Heart right ventricle (tissue), 16 donors: ENCODE measurements at regions not wholly inside any gene's neighbourhood (a gene's known extent, or its start where the extent isn't known, plus 50 kb on each side); places are given as distances from the start of the nearest gene placed in this dataset.

Source experiments
- ATAC-seq, 8 donors: fragments of 200-7000 bp; cut with Tn5 transposase; one replicate each; pipeline ENCODE4 v1.9.1; 2020; ENCODE audit warnings: mild to moderate bottlenecking in 8 of 8, moderate library complexity in 8 of 8, moderate number of reproducible peaks in 1 of 8
- DNase-seq, 2 donors: peaks; one replicate each; pipeline ENCODE4 v3.0.0-alpha.2; 2020
- H3K27ac ChIP-seq, 10 donors: fragments of 200-600 bp; sonication (generic) in 2 of 10; one replicate each; pipeline versions ENCODE4 v1.5.0 to v1.8.0; 2020 to 2022; ENCODE audit warnings: mild to moderate bottlenecking in 3 of 10
- H3K27me3 ChIP-seq, 7 donors: fragments of 200-600 bp; one replicate each; pipeline ENCODE4 v1.8.0; 2021 to 2022; ENCODE audit warnings: mild to moderate bottlenecking in 2 of 7
- H3K36me3 ChIP-seq, 9 donors: fragments of 200-600 bp; sonication (generic) in 1 of 9; one replicate each; pipeline versions ENCODE4 v1.5.0 to v1.8.0; 2020 to 2022; ENCODE audit warnings: mild to moderate bottlenecking in 2 of 9
- H3K4me1 ChIP-seq, 9 donors: fragments of 200-600 bp; sonication (generic) in 1 of 9; one replicate each; pipeline versions ENCODE4 v1.5.0 to v1.8.0; 2020 to 2022; ENCODE audit warnings: mild to moderate bottlenecking in 4 of 9
- H3K4me3 ChIP-seq, 10 donors: fragments of 200-600 bp; sonication (generic) in 2 of 10; one replicate each; pipeline versions ENCODE4 v1.5.0 to v1.8.0; 2020 to 2022; ENCODE audit warnings: mild to moderate bottlenecking in 7 of 10, moderate library complexity in 2 of 10
- H3K9me3 ChIP-seq, 11 donors: fragments of 200-600 bp in 10 of 11; sonication (generic) in 2 of 11; one replicate each; pipeline versions ENCODE4 v1.5.0 to v1.8.0; 2013 to 2022; ENCODE audit warnings: mild to moderate bottlenecking in 2 of 11, control low read depth in 1 of 11, moderate library complexity in 1 of 11
- CTCF ChIP-seq, 9 donors: fragments of 200-600 bp; sonication (generic) in 2 of 9; IDR thresholded peaks; one replicate each; pipeline versions ENCODE4 v1.5.0 to v1.8.0; 2021 to 2022; ENCODE audit warnings: antibody characterized with exemption in 9 of 9, mild to moderate bottlenecking in 5 of 9, moderate library complexity in 1 of 9
- WGBS, 2 donors: extraction: QIAGEN DNeasy Blood & Tissue Kit; methylation state at CpG; one replicate each; pipeline ENCODE4 v1.1.7; 2013; ENCODE audit warnings: inconsistent platforms in 1 of 2; 5-methylcytosine and 5-hydroxymethylcytosine counted together
- intact Hi-C, 10 donors: fragments of 100-400 bp; cut with DNase I; formaldehyde crosslinking; loops; one replicate each; pipeline versions ENCODE4 v1.11.1 to v1.14.2; 2022
- donor health status: Arrhythmogenic right ventricular cardiomyopathy.
- donor health status: ischemic (EF 13 %, LVEDD 7.1; RV severe dilation, severe dysfunction).
- donor health status: healthy with polysubstance abuse.
- donor health status: DM: no; HTN: yes; CAD: no.
- donor health status: DM: no; HTN: no; CAD: no.
- donor health status: ischemic (EF 25% LVEDD 6.9; RV normal size, moderate dysfunction).
- donor health status: ischemic (EF 25% LVEDD 5.7; RV mildly dilated, moderate dysfunction).
- donor health status: healthy.
- donor health status: DM: yes; HTN: yes; CAD: no.
- donor health status: Ischemic cardiomyopathy.
- donor health status: ischemic (EF 35%, LVEDD 5.7; RV mildly dilated, moderate dysfunction).
- donor health status: nonischemic (EF 11% LVEDD 7.7; RV severe dilation, severe dysfunction).
- donor health status: DM: yes; HTN: yes; CAD: no.
- donor health status: PGD.
- donor health status: ischemic (EF 29% LVEDD 5.4; RV normal size, mild dysfunction).
- donor health status: nonischemic (EF 23%, LVEDD 6.1; RV moderate dilation, normal function).

- WGBS, 2 donors, result 87 to 90% methylated on average over 3 of the region's 3 CpGs
- intact Hi-C loops, result no loop called here
- DNase-seq (no peak), ATAC-seq (no peak)
- Histone ChIP-seq H3K4me1 (no peaks in the 10 kb centered on the region), H3K27me3 (no peaks in the 10 kb centered on the region), H3K4me3 (no peak overlapping the region), H3K27ac (no peak overlapping the region), H3K9me3 (no peaks in the 10 kb centered on the region), H3K36me3 (no peaks in the 10 kb centered on the region)
- TF ChIP-seq CTCF (IDR thresholded peaks at IDR 0.05), result no peak
Measured at GRCh38 chr1:96016219-96016618, 705.4 kb upstream of the PTBP2 start.

GRCh38 chr1:96020378-96020777, 701.2 kb upstream of the PTBP2 start:
- no peaks in the 10 kb centered on the region for H3K4me1 ChIP-seq
- no peak for TF ChIP-seq CTCF (IDR thresholded peaks at IDR 0.05)
- H3K9me3 ChIP-seq, result no peaks in the 10 kb centered on the region
- no peaks in the 10 kb centered on the region for H3K27me3 ChIP-seq
- no peak overlapping the region for H3K4me3 ChIP-seq
- no peaks in the 10 kb centered on the region for H3K36me3 ChIP-seq
- ATAC-seq, result no peak
- intact Hi-C loops, result no loop called here
- no peak for DNase-seq
- no peak overlapping the region for H3K27ac ChIP-seq

GRCh38 chr1:96025062-96025461, 696.5 kb upstream of the PTBP2 start:
- DNase-seq (no peak), ATAC-seq (no peak)
- no peaks in the 10 kb centered on the region for H3K4me1 ChIP-seq
- H3K9me3 ChIP-seq, result peaks cover 0 to 7% (median 0%) of the 10 kb centered on the region in 11 donors
- H3K4me3 ChIP-seq, result no peak overlapping the region
- no peaks in the 10 kb centered on the region for H3K36me3 ChIP-seq
- WGBS, 2 donors, result 67 to 78% methylated on average over 1 of the region's 1 CpG
- intact Hi-C loops, result no loop called here
- TF ChIP-seq CTCF (IDR thresholded peaks at IDR 0.05), result no peak
- no peak overlapping the region for H3K27ac ChIP-seq
- H3K27me3 ChIP-seq, result no peaks in the 10 kb centered on the region

- Histone ChIP-seq H3K4me1 (no peaks in the 10 kb centered on the region), H3K4me3 (no peak overlapping the region), H3K27ac (no peak overlapping the region), H3K27me3 (no peaks in the 10 kb centered on the region), H3K9me3 (peaks cover 0 to 7% (median 0%) of the 10 kb centered on the region in 11 donors), H3K36me3 (no peaks in the 10 kb centered on the region)
- 92 to 95% methylated on average over 7 of the region's 7 CpGs for WGBS, 2 donors
- no peak for ATAC-seq
- intact Hi-C loops, result no loop called here
- no peak for TF ChIP-seq CTCF (IDR thresholded peaks at IDR 0.05)
- DNase-seq, result no peak
Measured at GRCh38 chr1:96028071-96028470, 693.5 kb upstream of the PTBP2 start.

GRCh38 chr1:96030312-96030711, 691.3 kb upstream of the PTBP2 start:
- intact Hi-C loops, result no loop called here

More at GRCh38 chr1:96030312-96030711, 691.3 kb upstream of the PTBP2 start:
- Histone ChIP-seq H3K36me3 (no peaks in the 10 kb centered on the region), H3K27ac (no peak overlapping the region), H3K9me3 (peaks cover 0 to 7% (median 0%) of the 10 kb centered on the region in 11 donors), H3K4me3 (no peak overlapping the region), H3K27me3 (no peaks in the 10 kb centered on the region), H3K4me1 (no peaks in the 10 kb centered on the region)
- 86 to 89% methylated on average over 1 of the region's 1 CpG for WGBS, 2 donors
- ATAC-seq (no peak), DNase-seq (no peak)
- no peak for TF ChIP-seq CTCF (IDR thresholded peaks at IDR 0.05)
